Mucosa of descending colon (tissue), 3 donors: ENCODE measurements at regions not wholly inside any gene's neighbourhood (a gene's known extent, or its start where the extent isn't known, plus 50 kb on each side); places are given as distances from the start of the nearest gene placed in this dataset.

ENCODE experiments used
- ATAC-seq: fragments of 200-7000 bp; cut with Tn5 transposase; one replicate; pipeline ENCODE4 v1.9.1; 2020; ENCODE audit warnings: mild to moderate bottlenecking, moderate library complexity
- DNase-seq, 3 donors: peaks; one replicate each; pipeline ENCODE4 v3.0.0-alpha.2; 2020
- H3K36me3 ChIP-seq: fragments of 200-600 bp; one replicate; pipeline ENCODE4 v1.8.0; 2021; ENCODE audit warnings: low read depth, mild to moderate bottlenecking
- H3K4me1 ChIP-seq: fragments of 200-600 bp; one replicate; pipeline ENCODE4 v1.8.0; 2021; ENCODE audit warnings: low read depth, mild to moderate bottlenecking
- H3K4me3 ChIP-seq: fragments of 200-600 bp; one replicate; pipeline ENCODE4 v1.8.0; 2021; ENCODE audit warnings: mild to moderate bottlenecking
- H3K9me3 ChIP-seq: fragments of 200-600 bp; one replicate; pipeline ENCODE4 v1.8.0; 2021; ENCODE audit warnings: mild to moderate bottlenecking
- intact Hi-C, 2 donors: fragments of 100-400 bp; cut with DNase I in 1 of 2; cut with micrococcal nuclease in 1 of 2; formaldehyde crosslinking; loops; one replicate each; pipeline versions ENCODE4 v1.11.0 to v1.11.1; 2022; cut with DNase I, micrococcal nuclease
- TF ChIP-seq, protein P1 (sequence below): fragments of 200-600 bp; IDR thresholded peaks from one replicate; pipeline ENCODE4 v1.8.0; 2022; ENCODE audit warnings: antibody characterized with exemption, mild to moderate bottlenecking
- donor health status: DM: no; HTN: no; CAD: no; lungs with moderate emphysema.
- donor health status: DM: no; HTN: no; CAD: no.
- donor health status: DM: no; HTN: yes; CAD: no.

- intact Hi-C loops = no loop called here
- Histone ChIP-seq H3K36me3 (no peaks in the 10 kb centered on the region), H3K4me1 (no peaks in the 10 kb centered on the region), H3K9me3 (no peaks in the 10 kb centered on the region), H3K4me3 (no peak overlapping the region)
- no peak for DNase-seq
- ATAC-seq = no peak
- TF ChIP-seq, protein P1, sequence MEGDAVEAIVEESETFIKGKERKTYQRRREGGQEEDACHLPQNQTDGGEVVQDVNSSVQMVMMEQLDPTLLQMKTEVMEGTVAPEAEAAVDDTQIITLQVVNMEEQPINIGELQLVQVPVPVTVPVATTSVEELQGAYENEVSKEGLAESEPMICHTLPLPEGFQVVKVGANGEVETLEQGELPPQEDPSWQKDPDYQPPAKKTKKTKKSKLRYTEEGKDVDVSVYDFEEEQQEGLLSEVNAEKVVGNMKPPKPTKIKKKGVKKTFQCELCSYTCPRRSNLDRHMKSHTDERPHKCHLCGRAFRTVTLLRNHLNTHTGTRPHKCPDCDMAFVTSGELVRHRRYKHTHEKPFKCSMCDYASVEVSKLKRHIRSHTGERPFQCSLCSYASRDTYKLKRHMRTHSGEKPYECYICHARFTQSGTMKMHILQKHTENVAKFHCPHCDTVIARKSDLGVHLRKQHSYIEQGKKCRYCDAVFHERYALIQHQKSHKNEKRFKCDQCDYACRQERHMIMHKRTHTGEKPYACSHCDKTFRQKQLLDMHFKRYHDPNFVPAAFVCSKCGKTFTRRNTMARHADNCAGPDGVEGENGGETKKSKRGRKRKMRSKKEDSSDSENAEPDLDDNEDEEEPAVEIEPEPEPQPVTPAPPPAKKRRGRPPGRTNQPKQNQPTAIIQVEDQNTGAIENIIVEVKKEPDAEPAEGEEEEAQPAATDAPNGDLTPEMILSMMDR = no peak
Measured at GRCh38 chr10:28095791-28096378, 97.0 kb upstream of the ODAD2 start.

DNA sequence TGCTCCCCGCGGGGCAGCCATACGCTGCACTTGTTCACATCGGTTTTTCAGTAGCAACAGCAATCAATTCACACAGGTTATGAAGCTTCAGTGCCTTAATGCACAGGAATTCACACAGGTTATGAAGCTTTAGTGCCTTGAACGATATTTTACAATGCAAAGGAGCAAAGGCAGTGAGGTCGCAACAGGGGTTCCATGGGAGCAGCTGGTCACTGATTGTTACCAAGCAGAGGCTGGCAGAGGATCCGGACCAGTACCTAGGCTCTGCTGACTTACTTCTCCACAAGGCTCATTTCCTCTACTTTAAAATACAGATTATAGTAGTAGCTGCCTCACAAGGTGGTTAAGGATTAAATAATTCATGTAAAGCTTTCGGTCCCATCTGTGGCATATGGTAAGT, 95.2 kb upstream of the ODAD2 start:
- DNase-seq = no peak
- Histone ChIP-seq H3K4me3 (no peak overlapping the region), H3K9me3 (no peaks in the 10 kb centered on the region), H3K36me3 (no peaks in the 10 kb centered on the region), H3K4me1 (no peaks in the 10 kb centered on the region)
- ATAC-seq = no peak
- TF ChIP-seq, protein P1 = no peak
- intact Hi-C loops = no loop called here

DNA sequence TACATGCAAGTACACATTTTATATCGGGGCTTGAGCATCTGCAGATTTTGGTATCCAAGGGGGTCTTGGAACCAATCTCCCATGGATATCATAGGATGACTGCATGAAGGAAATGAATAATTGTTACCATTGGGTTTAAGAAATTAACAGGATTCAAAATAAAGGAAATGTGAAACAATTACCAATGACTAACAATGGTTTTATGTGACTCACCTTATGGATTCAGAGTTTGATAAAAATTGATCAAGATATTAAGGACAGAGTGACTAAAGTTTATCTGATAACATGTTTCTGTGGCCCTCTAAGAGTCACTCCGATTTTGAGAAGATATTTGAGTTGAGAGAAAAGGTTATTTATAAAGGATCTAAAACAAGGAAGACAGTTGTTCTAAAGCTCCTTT, 93.0 kb upstream of the ODAD2 start:
- DNase-seq = no peak
- no peaks in the 10 kb centered on the region for H3K9me3 ChIP-seq
- no peaks in the 10 kb centered on the region for H3K36me3 ChIP-seq
- H3K4me1 ChIP-seq = no peaks in the 10 kb centered on the region
- TF ChIP-seq, protein P1 = no peak
- no peak overlapping the region for H3K4me3 ChIP-seq
- ATAC-seq = no peak
- intact Hi-C loops = no loop called here

- intact Hi-C loops = no loop called here
- ATAC-seq = no peak
- no peak overlapping the region for H3K4me3 ChIP-seq
- no peaks in the 10 kb centered on the region for H3K36me3 ChIP-seq
- H3K4me1 ChIP-seq = no peaks in the 10 kb centered on the region
- TF ChIP-seq, protein P1 = no peak
- DNase-seq = no peak
- H3K9me3 ChIP-seq = no peaks in the 10 kb centered on the region
Measured at GRCh38 chr10:28090506-28090905, 91.6 kb upstream of the ODAD2 start.

DNA sequence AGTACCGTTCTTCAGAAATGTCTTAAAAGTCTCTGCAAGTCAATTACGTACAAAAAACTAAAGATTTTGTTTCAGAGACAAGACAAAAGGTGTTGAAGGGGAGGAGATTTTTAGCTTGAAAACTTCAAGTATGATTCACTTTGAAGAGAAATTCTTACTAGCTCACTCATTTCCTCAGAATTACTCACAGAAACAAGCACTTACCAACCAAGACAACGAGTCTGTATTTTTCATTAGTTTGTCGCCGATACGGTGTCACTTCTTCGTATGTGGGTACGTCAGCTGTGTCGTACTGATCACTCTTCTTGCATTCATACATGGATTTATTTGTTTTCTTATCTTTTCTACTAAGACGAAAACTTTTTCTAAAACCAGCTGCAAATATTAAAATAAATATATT, 90.6 kb upstream of the ODAD2 start:
- DNase-seq = no peak
- TF ChIP-seq, protein P1 = no peak
- no peaks in the 10 kb centered on the region for H3K36me3 ChIP-seq
- ATAC-seq = no peak
- intact Hi-C loops = no loop called here
- no peaks in the 10 kb centered on the region for H3K9me3 ChIP-seq
- no peaks in the 10 kb centered on the region for H3K4me1 ChIP-seq
- H3K4me3 ChIP-seq = no peak overlapping the region
